PC-9 (cell line): ENCODE measurements at regions not wholly inside any gene's neighbourhood (a gene's known extent, or its start where the extent isn't known, plus 50 kb on each side); places are given as distances from the start of the nearest gene placed in this dataset.

Experiments
- BruUV-seq: library from RNA; stranded (reverse); fragments of 400-500 nt; replicated peaks from 2 replicates; lab custom pipeline; 2021; lab: Mats Ljungman, UMichigan
- CTCF ChIA-PET: fragments of 300-600 bp; sonication (Branson Sonifier 250); formaldehyde crosslinking; loops from one replicate; lab custom pipeline; 2022; ENCODE audit warnings: antibody characterized with exemption; lab: Charles Lee
- POLR2A ChIA-PET: fragments of 300-600 bp; sonication (Branson Sonifier 250); formaldehyde crosslinking; loops from one replicate; lab custom pipeline; 2022; ENCODE audit warnings: antibody characterized with exemption; ENCODE audit not compliant: unreplicated experiment; lab: Charles Lee
- DNase-seq, 2 experiments: peaks; one replicate each; pipeline versions ENCODE4 v3.0.0 to v3.0.0-alpha.2; 2015 to 2022; ENCODE audit warnings: mixed read lengths in 1 of 2
- H2AFZ ChIP-seq: fragments of 200-600 bp; sonication (generic); 2 replicates; pipeline ENCODE4 v1.8.1; 2017; ENCODE audit warnings: antibody characterized with exemption
- H3F3A ChIP-seq: fragments of 200-600 bp; sonication (generic); 2 replicates; pipeline ENCODE4 v1.8.1; 2017; ENCODE audit warnings: antibody characterized with exemption, mild to moderate bottlenecking, low read depth; ENCODE audit not compliant: insufficient read depth
- H3K27ac ChIP-seq: fragments of 200-600 bp; sonication (generic); 2 replicates; pipeline ENCODE4 v1.6.1; 2016; ENCODE audit warnings: mixed run types
- H3K27me3 ChIP-seq: fragments of 200-600 bp; sonication (generic); 2 replicates; pipeline ENCODE4 v1.6.1; 2016; ENCODE audit warnings: low read depth, mixed run types; ENCODE audit not compliant: insufficient read depth
- H3K36me3 ChIP-seq: fragments of 200-600 bp; sonication (generic); 2 replicates; pipeline ENCODE4 v1.6.1; 2016; ENCODE audit warnings: low read depth, mixed run types
- H3K4me1 ChIP-seq: fragments of 200-600 bp; sonication (generic); replicated peaks from 2 replicates; pipeline ENCODE4 v1.6.1; 2016; ENCODE audit warnings: mixed run types; ENCODE audit not compliant: insufficient read depth
- H3K4me2 ChIP-seq: fragments of 200-600 bp; sonication (generic); 2 replicates; pipeline ENCODE4 v1.6.1; 2017; ENCODE audit warnings: mixed run types
- H3K4me3 ChIP-seq: fragments of 200-600 bp; sonication (generic); 2 replicates; pipeline ENCODE4 v1.6.1; 2016; ENCODE audit warnings: mixed run types
- H3K79me2 ChIP-seq: fragments of 200-600 bp; sonication (generic); 2 replicates; pipeline ENCODE4 v1.6.1; 2017; ENCODE audit warnings: low read depth, mixed run types
- H3K9me2 ChIP-seq: fragments of 200-600 bp; sonication (generic); 2 replicates; pipeline ENCODE4 v1.8.1; 2017; ENCODE audit warnings: mild to moderate bottlenecking; ENCODE audit not compliant: insufficient read depth
- H3K9me3 ChIP-seq: fragments of 200-600 bp; sonication (generic); 2 replicates; pipeline ENCODE4 v1.8.1; 2016; ENCODE audit warnings: low read depth; ENCODE audit not compliant: insufficient read depth
- H4K20me1 ChIP-seq: fragments of 200-600 bp; sonication (generic); 2 replicates; pipeline ENCODE4 v1.8.1; 2017; ENCODE audit not compliant: insufficient read depth
- CTCF ChIP-seq: fragments of 200-600 bp; sonication (generic); conservative IDR thresholded peaks from 2 replicates; pipeline ENCODE4 v1.6.1; 2017; ENCODE audit warnings: mixed run types, antibody characterized with exemption, mild to moderate bottlenecking, moderate library complexity
- EZH2 ChIP-seq: fragments of 200-600 bp; sonication (generic); IDR thresholded peaks from 2 replicates; pipeline ENCODE4 v1.8.0; 2017; ENCODE audit warnings: antibody characterized with exemption, low read depth
- intact Hi-C: fragments of 100-400 bp; cut with micrococcal nuclease; formaldehyde crosslinking; loops from one replicate; pipeline ENCODE4 v1.10.0; 2022; ENCODE audit not compliant: unreplicated experiment

- DNase-seq = no peak
- Histone ChIP-seq H3K27ac (no peak overlapping the region), H3K4me1 (no peaks in the 10 kb centered on the region), H3K4me2 (no peak overlapping the region), H2AFZ (no peak overlapping the region), H3K9me2 (0 out of 2 replicates have a peak, but pooled peaks cover 4% of the 10 kb centered on the region), H3K36me3 (no peaks in the 10 kb centered on the region), H3K27me3 (no peaks in the 10 kb centered on the region), H3K4me3 (no peak overlapping the region), H3K79me2 (no peaks in the 10 kb centered on the region), H4K20me1 (no peaks in the 10 kb centered on the region), H3K9me3 (no peaks in the 10 kb centered on the region; the same call in 1 of the 2 replicates), H3F3A (no peaks in the 10 kb centered on the region)
- POLR2A ChIA-PET = no interaction called here
- TF ChIP-seq CTCF = no peak
- no peak for TF ChIP-seq EZH2
- BruUV-seq = no TSS peak
- CTCF ChIA-PET = no interaction called here
- intact Hi-C loops = no loop called here
Observed at GRCh38 chr6:122246906-122247658, 152.4 kb upstream of the HSF2 start.

GRCh38 chr6:122248001-122248669 lies 151.3 kb upstream of the HSF2 start:
- TF ChIP-seq CTCF (no peak), EZH2 (no peak)
- Histone ChIP-seq H2AFZ (0 out of 2 replicates have a peak overlapping the region, but pooled peaks have one; percentile 2), H3K4me3 (no peak overlapping the region), H3K36me3 (no peaks in the 10 kb centered on the region), H4K20me1 (no peaks in the 10 kb centered on the region), H3K9me3 (no peaks in the 10 kb centered on the region; the same call in 1 of the 2 replicates), H3F3A (no peaks in the 10 kb centered on the region), H3K27me3 (no peaks in the 10 kb centered on the region), H3K27ac (no peak overlapping the region), H3K9me2 (0 out of 2 replicates have a peak, but pooled peaks cover 4% of the 10 kb centered on the region), H3K4me2 (no peak overlapping the region), H3K79me2 (no peaks in the 10 kb centered on the region), H3K4me1 (no peaks in the 10 kb centered on the region)
- intact Hi-C loops = no loop called here
- no TSS peak for BruUV-seq
- DNase-seq = no peak
- CTCF ChIA-PET = no interaction called here
- POLR2A ChIA-PET = no interaction called here

GRCh38 chr6:122248844-122249243 lies 150.6 kb upstream of the HSF2 start:
- DNase-seq = no peak
- no peak for TF ChIP-seq CTCF
- TF ChIP-seq EZH2 = no peak
- no peak overlapping the region for H3K4me2 ChIP-seq
- no peaks in the 10 kb centered on the region for H3K4me1 ChIP-seq
- intact Hi-C loops = no loop called here
- no peaks in the 10 kb centered on the region for H4K20me1 ChIP-seq
- no peaks in the 10 kb centered on the region for H3K79me2 ChIP-seq
- H3K27me3 ChIP-seq = no peaks in the 10 kb centered on the region
- no peaks in the 10 kb centered on the region for H3F3A ChIP-seq
- ChIA-PET POLR2A (no interaction called here), CTCF (no interaction called here)
- BruUV-seq = no TSS peak
- H3K4me3 ChIP-seq = no peak overlapping the region
- no peak overlapping the region for H3K27ac ChIP-seq
- no peaks in the 10 kb centered on the region for H3K36me3 ChIP-seq
- H2AFZ ChIP-seq = 0 out of 2 replicates have a peak overlapping the region, but pooled peaks have one; percentile 2
- H3K9me2 ChIP-seq = 0 out of 2 replicates have a peak, but pooled peaks cover 4% of the 10 kb centered on the region
- H3K9me3 ChIP-seq = no peaks in the 10 kb centered on the region; the same call in 1 of the 2 replicates
